DND-41 (cell line): ENCODE measurements at regions not wholly inside any gene's neighbourhood (a gene's known extent, or its start where the extent isn't known, plus 50 kb on each side); places are given as distances from the start of the nearest gene placed in this dataset.

Experiments used
- ATAC-seq: fragments of 200-7000 bp; cut with Tn5 transposase; 3 replicates; pipeline ENCODE4 v1.9.1; 2021; ENCODE audit warnings: low read depth; ENCODE audit not compliant: insufficient read depth
- DNase-seq: peaks from one replicate; pipeline ENCODE4 v3.0.0-alpha.2; 2020
- H2AFZ ChIP-seq: 2 replicates; pipeline ENCODE4 v1.6.0; 2012; ENCODE audit warnings: low read depth, low read length
- H3K27ac ChIP-seq: 2 replicates; pipeline ENCODE4 v1.5.1; 2012; ENCODE audit warnings: low read length, inconsistent platforms
- H3K27me3 ChIP-seq: fragments of 200-600 bp; sonication (generic); 2 replicates; pipeline ENCODE4 v1.6.0; 2012; ENCODE audit warnings: low read length, mild to moderate bottlenecking, inconsistent platforms; ENCODE audit not compliant: insufficient read depth, poor library complexity
- H3K36me3 ChIP-seq: 2 replicates; pipeline ENCODE4 v1.5.1; 2012; ENCODE audit warnings: low read length, inconsistent platforms; ENCODE audit not compliant: insufficient read depth
- H3K4me1 ChIP-seq: 2 replicates; pipeline ENCODE4 v1.5.1; 2012; ENCODE audit warnings: mild to moderate bottlenecking, low read length; ENCODE audit not compliant: insufficient read depth
- H3K4me2 ChIP-seq: 2 replicates; pipeline ENCODE4 v1.6.0; 2012; ENCODE audit warnings: mild to moderate bottlenecking, moderate library complexity, low read length, inconsistent platforms; ENCODE audit not compliant: insufficient read depth
- H3K4me3 ChIP-seq, 2 experiments: fragments of 200-600 bp in 1 of 2; shearing (Covaris generic) in 1 of 2; 2 replicates each; pipeline ENCODE4 v1.5.1; 2012 to 2016; ENCODE audit warnings: inconsistent platforms in 2 of 2, low read length in 2 of 2, mild to moderate bottlenecking in 2 of 2, low read depth in 1 of 2, moderate library complexity in 1 of 2
- H3K79me2 ChIP-seq: 2 replicates; pipeline ENCODE4 v1.6.0; 2012; ENCODE audit warnings: low read length, inconsistent platforms; ENCODE audit not compliant: insufficient read depth
- H3K9ac ChIP-seq: 2 replicates; pipeline ENCODE4 v1.6.0; 2012; ENCODE audit warnings: low read depth, mild to moderate bottlenecking, inconsistent platforms, low read length, moderate library complexity
- H3K9me3 ChIP-seq: 2 replicates; pipeline ENCODE4 v1.5.1; 2012; ENCODE audit warnings: low read length, moderate library complexity, mild to moderate bottlenecking, inconsistent platforms; ENCODE audit not compliant: insufficient read depth, severe bottlenecking
- H4K20me1 ChIP-seq: 2 replicates; pipeline ENCODE4 v1.6.0; 2012; ENCODE audit warnings: low read length; ENCODE audit not compliant: insufficient read depth
- CTCF ChIP-seq: IDR thresholded peaks from 2 replicates; pipeline ENCODE4 v1.5.1; 2012; ENCODE audit warnings: borderline replicate concordance, low read length, moderate library complexity, mild to moderate bottlenecking; ENCODE audit not compliant: poor library complexity, severe bottlenecking; ENCODE audit errors: extremely low read depth
- EZH2 ChIP-seq: IDR thresholded peaks from 3 replicates; pipeline ENCODE4 v1.6.1; 2012; ENCODE audit warnings: borderline replicate concordance, low read depth, mild to moderate bottlenecking, moderate library complexity, low read length, inconsistent platforms; ENCODE audit not compliant: severe bottlenecking

GRCh38 chr4:166602068-166602467, 632.2 kb downstream of the SPOCK3 start:
- Histone ChIP-seq H3K27me3 (no peaks in the 10 kb centered on the region), H4K20me1 (no peaks in the 10 kb centered on the region), H3K27ac (no peak overlapping the region), H3K4me1 (no peaks in the 10 kb centered on the region), H2AFZ (no peak overlapping the region), H3K4me3 (no peak overlapping the region), H3K9me3 (no peaks in the 10 kb centered on the region), H3K79me2 (no peaks in the 10 kb centered on the region), H3K36me3 (no peaks in the 10 kb centered on the region), H3K4me2 (no peak overlapping the region), H3K9ac (no peak overlapping the region)
- no peak for ATAC-seq
- no peak for DNase-seq
- TF ChIP-seq CTCF: no peak
- TF ChIP-seq EZH2: no peak

- Histone ChIP-seq H3K36me3 (no peaks in the 10 kb centered on the region), H3K27me3 (no peaks in the 10 kb centered on the region), H2AFZ (no peak overlapping the region), H3K9me3 (no peaks in the 10 kb centered on the region), H3K4me3 (no peak overlapping the region), H3K27ac (no peak overlapping the region), H3K9ac (no peak overlapping the region), H3K79me2 (no peaks in the 10 kb centered on the region), H3K4me1 (no peaks in the 10 kb centered on the region), H4K20me1 (no peaks in the 10 kb centered on the region), H3K4me2 (no peak overlapping the region)
- DNase-seq (no peak), ATAC-seq (no peak)
- TF ChIP-seq CTCF (no peak), EZH2 (no peak)
These were observed 611.8 kb downstream of the SPOCK3 start for GRCh38 chr4:166622425-166622977.

- no peaks in the 10 kb centered on the region for H3K9me3 ChIP-seq
- TF ChIP-seq CTCF (no peak), EZH2 (no peak)
- H3K79me2 ChIP-seq: no peaks in the 10 kb centered on the region
- no peaks in the 10 kb centered on the region for H3K27me3 ChIP-seq
- DNase-seq: no peak
- H3K9ac ChIP-seq: no peak overlapping the region
- no peaks in the 10 kb centered on the region for H4K20me1 ChIP-seq
- H3K36me3 ChIP-seq: no peaks in the 10 kb centered on the region
- no peak for ATAC-seq
- no peak overlapping the region for H3K4me3 ChIP-seq
- no peak overlapping the region for H3K27ac ChIP-seq
- H2AFZ ChIP-seq: no peak overlapping the region
- H3K4me1 ChIP-seq: no peaks in the 10 kb centered on the region
- H3K4me2 ChIP-seq: no peak overlapping the region
These were observed 609.2 kb downstream of the SPOCK3 start for GRCh38 chr4:166625018-166625637.

- no peaks in the 10 kb centered on the region for H3K36me3 ChIP-seq
- ATAC-seq: no peak
- no peaks in the 10 kb centered on the region for H3K4me1 ChIP-seq
- no peak overlapping the region for H3K27ac ChIP-seq
- no peak overlapping the region for H2AFZ ChIP-seq
- TF ChIP-seq EZH2 (no peak), CTCF (no peak)
- H3K27me3 ChIP-seq: no peaks in the 10 kb centered on the region
- no peak overlapping the region for H3K9ac ChIP-seq
- no peak overlapping the region for H3K4me2 ChIP-seq
- H3K79me2 ChIP-seq: no peaks in the 10 kb centered on the region
- no peak for DNase-seq
- H4K20me1 ChIP-seq: no peaks in the 10 kb centered on the region
- H3K9me3 ChIP-seq: no peaks in the 10 kb centered on the region
- no peak overlapping the region for H3K4me3 ChIP-seq
These were observed 605.8 kb downstream of the SPOCK3 start for GRCh38 chr4:166628454-166628853.
